Heart right ventricle (tissue), 16 donors: ENCODE measurements at regions not wholly inside any gene's neighbourhood (a gene's known extent, or its start where the extent isn't known, plus 50 kb on each side); places are given as distances from the start of the nearest gene placed in this dataset.

ENCODE experiments used
- ATAC-seq, 8 donors: fragments of 200-7000 bp; cut with Tn5 transposase; one replicate each; pipeline ENCODE4 v1.9.1; 2020; ENCODE audit warnings: mild to moderate bottlenecking in 8 of 8, moderate library complexity in 8 of 8, moderate number of reproducible peaks in 1 of 8
- DNase-seq, 2 donors: peaks; one replicate each; pipeline ENCODE4 v3.0.0-alpha.2; 2020
- H3K27ac ChIP-seq, 10 donors: fragments of 200-600 bp; sonication (generic) in 2 of 10; one replicate each; pipeline versions ENCODE4 v1.5.0 to v1.8.0; 2020 to 2022; ENCODE audit warnings: mild to moderate bottlenecking in 3 of 10
- H3K27me3 ChIP-seq, 7 donors: fragments of 200-600 bp; one replicate each; pipeline ENCODE4 v1.8.0; 2021 to 2022; ENCODE audit warnings: mild to moderate bottlenecking in 2 of 7
- H3K36me3 ChIP-seq, 9 donors: fragments of 200-600 bp; sonication (generic) in 1 of 9; one replicate each; pipeline versions ENCODE4 v1.5.0 to v1.8.0; 2020 to 2022; ENCODE audit warnings: mild to moderate bottlenecking in 2 of 9
- H3K4me1 ChIP-seq, 9 donors: fragments of 200-600 bp; sonication (generic) in 1 of 9; one replicate each; pipeline versions ENCODE4 v1.5.0 to v1.8.0; 2020 to 2022; ENCODE audit warnings: mild to moderate bottlenecking in 4 of 9
- H3K4me3 ChIP-seq, 10 donors: fragments of 200-600 bp; sonication (generic) in 2 of 10; one replicate each; pipeline versions ENCODE4 v1.5.0 to v1.8.0; 2020 to 2022; ENCODE audit warnings: mild to moderate bottlenecking in 7 of 10, moderate library complexity in 2 of 10
- H3K9me3 ChIP-seq, 11 donors: fragments of 200-600 bp in 10 of 11; sonication (generic) in 2 of 11; one replicate each; pipeline versions ENCODE4 v1.5.0 to v1.8.0; 2013 to 2022; ENCODE audit warnings: mild to moderate bottlenecking in 2 of 11, control low read depth in 1 of 11, moderate library complexity in 1 of 11
- WGBS, 2 donors: extraction: QIAGEN DNeasy Blood & Tissue Kit; methylation state at CpG; one replicate each; pipeline ENCODE4 v1.1.7; 2013; ENCODE audit warnings: inconsistent platforms in 1 of 2; 5-methylcytosine and 5-hydroxymethylcytosine counted together
- intact Hi-C, 10 donors: fragments of 100-400 bp; cut with DNase I; formaldehyde crosslinking; loops; one replicate each; pipeline versions ENCODE4 v1.11.1 to v1.14.2; 2022
- TF ChIP-seq, protein P1 (sequence below), 9 donors: fragments of 200-600 bp; sonication (generic) in 2 of 9; IDR thresholded peaks; one replicate each; pipeline versions ENCODE4 v1.5.0 to v1.8.0; 2021 to 2022; ENCODE audit warnings: antibody characterized with exemption in 9 of 9, mild to moderate bottlenecking in 5 of 9, moderate library complexity in 1 of 9
- donor health status: Arrhythmogenic right ventricular cardiomyopathy.
- donor health status: ischemic (EF 13 %, LVEDD 7.1; RV severe dilation, severe dysfunction).
- donor health status: healthy with polysubstance abuse.
- donor health status: DM: no; HTN: yes; CAD: no.
- donor health status: DM: no; HTN: no; CAD: no.
- donor health status: ischemic (EF 25% LVEDD 6.9; RV normal size, moderate dysfunction).
- donor health status: ischemic (EF 25% LVEDD 5.7; RV mildly dilated, moderate dysfunction).
- donor health status: healthy.
- donor health status: DM: yes; HTN: yes; CAD: no.
- donor health status: Ischemic cardiomyopathy.
- donor health status: ischemic (EF 35%, LVEDD 5.7; RV mildly dilated, moderate dysfunction).
- donor health status: nonischemic (EF 11% LVEDD 7.7; RV severe dilation, severe dysfunction).
- donor health status: DM: yes; HTN: yes; CAD: no.
- donor health status: PGD.
- donor health status: ischemic (EF 29% LVEDD 5.4; RV normal size, mild dysfunction).
- donor health status: nonischemic (EF 23%, LVEDD 6.1; RV moderate dilation, normal function).

DNA sequence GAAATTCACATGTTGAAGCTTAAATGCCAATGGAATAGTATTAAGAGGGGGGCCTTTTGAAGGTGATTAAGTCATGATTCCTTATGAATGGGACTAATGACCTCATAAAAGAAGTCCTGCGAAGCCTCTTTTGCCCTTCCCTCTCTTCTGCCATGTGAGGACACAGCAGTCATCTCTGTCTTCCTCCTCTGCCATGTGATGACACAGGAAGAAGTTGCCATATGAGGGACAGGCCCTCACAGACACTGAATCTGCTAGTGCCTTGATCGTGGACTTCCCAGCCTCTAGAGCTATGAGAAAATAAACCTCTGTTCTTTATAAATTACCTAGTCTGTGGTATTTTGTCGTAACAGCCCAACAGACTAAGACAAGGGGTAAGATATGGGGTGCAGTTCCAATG is 100.7 kb downstream of the VCPKMT start:
- intact Hi-C loops: no loop called here
- Histone ChIP-seq H3K4me3 (no peak overlapping the region), H3K27me3 (no peaks in the 10 kb centered on the region), H3K36me3 (no peaks in the 10 kb centered on the region), H3K4me1 (peaks cover 4 to 27% (median 19%) of the 10 kb centered on the region in 9 donors), H3K9me3 (peaks cover 0 to 12% (median 5%) of the 10 kb centered on the region in 11 donors), H3K27ac (no peak overlapping the region)
- 97% methylated on average over 3 of the region's 3 CpGs for WGBS, 2 donors
- ATAC-seq (no peak), DNase-seq (no peak)
- TF ChIP-seq, protein P1, sequence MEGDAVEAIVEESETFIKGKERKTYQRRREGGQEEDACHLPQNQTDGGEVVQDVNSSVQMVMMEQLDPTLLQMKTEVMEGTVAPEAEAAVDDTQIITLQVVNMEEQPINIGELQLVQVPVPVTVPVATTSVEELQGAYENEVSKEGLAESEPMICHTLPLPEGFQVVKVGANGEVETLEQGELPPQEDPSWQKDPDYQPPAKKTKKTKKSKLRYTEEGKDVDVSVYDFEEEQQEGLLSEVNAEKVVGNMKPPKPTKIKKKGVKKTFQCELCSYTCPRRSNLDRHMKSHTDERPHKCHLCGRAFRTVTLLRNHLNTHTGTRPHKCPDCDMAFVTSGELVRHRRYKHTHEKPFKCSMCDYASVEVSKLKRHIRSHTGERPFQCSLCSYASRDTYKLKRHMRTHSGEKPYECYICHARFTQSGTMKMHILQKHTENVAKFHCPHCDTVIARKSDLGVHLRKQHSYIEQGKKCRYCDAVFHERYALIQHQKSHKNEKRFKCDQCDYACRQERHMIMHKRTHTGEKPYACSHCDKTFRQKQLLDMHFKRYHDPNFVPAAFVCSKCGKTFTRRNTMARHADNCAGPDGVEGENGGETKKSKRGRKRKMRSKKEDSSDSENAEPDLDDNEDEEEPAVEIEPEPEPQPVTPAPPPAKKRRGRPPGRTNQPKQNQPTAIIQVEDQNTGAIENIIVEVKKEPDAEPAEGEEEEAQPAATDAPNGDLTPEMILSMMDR (IDR thresholded peaks at IDR 0.05): no peak

DNA sequence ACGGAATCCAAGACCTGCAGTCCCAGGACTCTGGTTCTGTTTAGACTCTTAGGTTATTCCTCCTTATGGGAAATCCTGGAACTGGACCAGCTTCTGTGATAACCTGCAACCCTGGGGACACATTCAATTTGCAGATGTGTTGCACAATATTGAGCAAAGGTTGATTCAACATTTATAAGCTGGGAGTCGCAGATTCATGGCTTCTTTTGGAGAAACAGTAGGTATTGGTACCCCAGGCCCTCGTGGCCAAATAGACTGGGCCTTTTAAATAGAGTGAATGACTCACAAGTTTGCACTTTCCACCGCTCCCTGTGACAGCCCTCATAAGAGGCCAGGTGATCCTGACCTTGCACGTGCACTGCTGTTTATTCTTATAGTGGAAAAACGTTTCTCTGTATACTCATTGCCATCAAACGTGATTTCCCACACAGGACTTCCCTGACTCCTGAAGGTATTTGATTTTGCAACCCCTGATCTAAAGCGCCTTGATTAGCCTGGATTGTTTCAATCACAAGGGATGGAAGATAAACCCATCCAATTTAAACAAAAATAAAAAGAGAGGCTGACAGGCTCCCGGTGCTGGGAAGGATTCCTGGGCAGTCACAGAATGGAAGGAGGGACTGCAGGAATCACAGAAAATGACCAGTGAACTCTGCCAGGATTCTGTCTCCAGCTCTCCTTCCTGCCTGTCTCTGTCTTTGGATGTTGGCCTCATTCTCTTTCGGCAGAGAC is 98.0 kb downstream of the VCPKMT start:
- Histone ChIP-seq H3K4me1 (peaks cover 4 to 30% (median 20%) of the 10 kb centered on the region in 9 donors), H3K36me3 (no peaks in the 10 kb centered on the region), H3K27ac (peak overlapping the region in 8 of 10 donors; percentile 26 to 77 (median 62)), H3K9me3 (peaks cover 0 to 13% (median 5%) of the 10 kb centered on the region in 11 donors), H3K4me3 (no peak overlapping the region), H3K27me3 (no peaks in the 10 kb centered on the region)
- DNase-seq (peak in 1 of 2 donors; percentile 49), ATAC-seq (peak in 7 of 8 donors; percentile 69 to 87 (median 78))
- intact Hi-C loops: no loop called here
- TF ChIP-seq, protein P1 (IDR thresholded peaks at IDR 0.05): no peak
- 39 to 40% methylated on average over 10 of the region's 10 CpGs for WGBS, 2 donors

DNA sequence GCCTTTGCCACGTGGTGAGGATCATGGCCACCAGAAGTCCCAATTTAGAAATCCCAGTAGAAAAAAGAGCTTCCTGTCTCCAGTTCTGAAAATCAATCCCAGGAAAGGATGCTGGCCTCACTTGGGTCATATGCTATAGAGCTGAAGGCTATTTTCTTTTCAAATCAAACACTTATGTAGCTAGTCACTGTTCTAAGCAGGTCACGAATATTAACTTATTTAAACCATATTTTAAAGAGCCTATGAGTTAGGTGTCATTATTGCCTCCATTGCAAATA is 97.5 kb downstream of the VCPKMT start:
- no peak for DNase-seq
- WGBS, 2 donors: 40 to 47% methylated on average over 2 of the region's 2 CpGs
- Histone ChIP-seq H3K27me3 (no peaks in the 10 kb centered on the region), H3K36me3 (no peaks in the 10 kb centered on the region), H3K4me3 (no peak overlapping the region), H3K27ac (peak overlapping the region in 8 of 10 donors; percentile 26 to 77 (median 62)), H3K4me1 (peaks cover 4 to 30% (median 20%) of the 10 kb centered on the region in 9 donors), H3K9me3 (peaks cover 0 to 13% (median 5%) of the 10 kb centered on the region in 11 donors)
- intact Hi-C loops: no loop called here
- TF ChIP-seq, protein P1 (IDR thresholded peaks at IDR 0.05): no peak
- ATAC-seq: no peak

DNA sequence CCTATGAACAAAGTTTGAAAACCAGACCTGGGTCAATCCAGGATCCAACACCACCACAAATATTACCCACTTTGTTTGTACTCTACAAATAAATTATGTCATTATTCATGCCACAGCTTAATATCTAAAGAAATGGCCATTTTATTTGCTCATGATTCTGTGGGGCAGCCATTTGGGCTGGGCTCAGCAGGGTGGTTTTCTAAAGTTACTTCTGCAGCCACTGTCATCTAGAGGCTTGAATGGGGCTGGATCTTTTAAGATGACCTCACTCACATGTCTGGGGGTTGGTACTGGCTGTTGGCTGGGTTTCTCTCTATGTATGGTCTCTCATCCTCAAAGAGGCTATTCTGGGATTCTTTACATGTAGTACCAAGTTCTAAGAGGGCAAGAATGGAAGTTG is 96.2 kb downstream of the VCPKMT start:
- no peaks in the 10 kb centered on the region for H3K36me3 ChIP-seq
- ATAC-seq: no peak
- TF ChIP-seq, protein P1 (IDR thresholded peaks at IDR 0.05): no peak
- no peak overlapping the region for H3K4me3 ChIP-seq
- no peaks in the 10 kb centered on the region for H3K27me3 ChIP-seq
- peaks cover 4 to 30% (median 20%) of the 10 kb centered on the region in 9 donors for H3K4me1 ChIP-seq
- DNase-seq: no peak
- intact Hi-C loops: no loop called here
- H3K27ac ChIP-seq: no peak overlapping the region
- H3K9me3 ChIP-seq: peaks cover 0 to 15% (median 6%) of the 10 kb centered on the region in 11 donors
